ENCODE measurements at regions not wholly inside any gene's neighbourhood (a gene's known extent, or its start where the extent isn't known, plus 50 kb on each side); places are given as distances from the start of the nearest gene placed in this dataset.
A peak's percentile ranks its signal among the peaks of the same experiment; 100 is the strongest.

DNA sequence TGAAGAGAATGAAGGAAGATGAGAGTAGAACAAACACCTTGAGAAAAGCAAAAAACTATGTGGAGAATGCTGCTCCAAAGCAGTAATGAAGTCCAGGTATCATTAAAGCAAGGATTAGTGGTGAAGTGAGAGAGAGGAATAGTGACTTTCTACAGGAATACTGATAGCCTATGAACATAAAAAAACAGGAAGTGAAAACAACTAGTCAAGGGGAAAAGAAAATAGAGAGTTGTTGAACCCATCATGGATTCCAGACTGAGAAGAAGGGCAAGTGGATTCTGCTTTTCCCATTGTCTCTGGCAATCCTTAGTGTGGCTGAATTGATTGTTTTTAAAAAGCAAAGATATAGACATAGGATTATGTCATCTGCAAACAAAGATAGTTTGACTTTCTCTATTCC, 119.9 kb upstream of the LHX8 start:
- no peaks in the 10 kb centered on the region for H3K4me1 ChIP-seq (ENCODE audit: insufficient read depth, insufficient read length)
- H3K4me3 ChIP-seq (ENCODE audit: insufficient read length, low read depth), result no peak overlapping the region
- no peak for DNase-seq (ENCODE audit: low read depth, low spot score)
- no peaks in the 10 kb centered on the region for H3K9me3 ChIP-seq (ENCODE audit: insufficient read depth, low read length)
- H3K9ac ChIP-seq (ENCODE audit: insufficient read length, low read depth), result no peak overlapping the region
- TF ChIP-seq YY1 (IDR thresholded peaks at IDR 0.05; ENCODE audit: insufficient read depth, insufficient read length) (no peak), ZNF274 (IDR thresholded peaks at IDR 0.05; ENCODE audit: low read depth, low read length) (no peak), SUZ12 (IDR thresholded peaks at IDR 0.05; ENCODE audit: extremely low read depth, insufficient read depth, insufficient read length) (no peak)
- no peaks in the 10 kb centered on the region for H3K27me3 ChIP-seq (ENCODE audit: insufficient read depth, insufficient read length)
- no peaks in the 10 kb centered on the region for H3K36me3 ChIP-seq (ENCODE audit: insufficient read depth, insufficient read length, low read length)

DNA sequence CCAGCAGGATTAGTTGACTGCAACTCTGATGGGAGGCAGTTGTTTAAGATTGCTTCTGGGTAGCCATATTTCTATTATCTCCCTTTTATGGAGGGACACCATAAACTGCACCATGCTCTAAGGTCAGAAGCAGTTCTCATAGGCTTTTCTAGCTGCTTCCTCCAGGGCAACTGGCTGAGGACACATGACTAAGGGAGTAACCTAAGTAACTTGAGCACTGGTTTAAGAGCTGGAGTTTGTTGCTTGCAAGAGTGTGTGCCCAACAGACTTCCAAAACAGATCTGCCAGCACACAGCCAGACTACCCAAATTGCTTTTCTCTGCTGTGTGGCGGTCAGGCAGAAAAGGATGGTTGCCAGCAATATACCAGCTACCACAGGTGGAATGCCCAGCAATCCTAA, 111.2 kb upstream of the LHX8 start:
- Histone ChIP-seq H3K27me3 (ENCODE audit: insufficient read depth, insufficient read length) (no peaks in the 10 kb centered on the region), H3K9ac (ENCODE audit: insufficient read length, low read depth) (no peak overlapping the region), H3K4me1 (ENCODE audit: insufficient read depth, insufficient read length) (no peaks in the 10 kb centered on the region), H3K36me3 (ENCODE audit: insufficient read depth, insufficient read length, low read length) (no peaks in the 10 kb centered on the region), H3K4me3 (ENCODE audit: insufficient read length, low read depth) (no peak overlapping the region), H3K9me3 (ENCODE audit: insufficient read depth, low read length) (peaks cover 10% of the 10 kb centered on the region)
- DNase-seq (ENCODE audit: low read depth, low spot score), result no peak
- TF ChIP-seq SUZ12 (IDR thresholded peaks at IDR 0.05; ENCODE audit: extremely low read depth, insufficient read depth, insufficient read length), result no peak
- no peak for TF ChIP-seq YY1 (IDR thresholded peaks at IDR 0.05; ENCODE audit: insufficient read depth, insufficient read length)
- TF ChIP-seq ZNF274 (IDR thresholded peaks at IDR 0.05; ENCODE audit: low read depth, low read length), result no peak

DNA sequence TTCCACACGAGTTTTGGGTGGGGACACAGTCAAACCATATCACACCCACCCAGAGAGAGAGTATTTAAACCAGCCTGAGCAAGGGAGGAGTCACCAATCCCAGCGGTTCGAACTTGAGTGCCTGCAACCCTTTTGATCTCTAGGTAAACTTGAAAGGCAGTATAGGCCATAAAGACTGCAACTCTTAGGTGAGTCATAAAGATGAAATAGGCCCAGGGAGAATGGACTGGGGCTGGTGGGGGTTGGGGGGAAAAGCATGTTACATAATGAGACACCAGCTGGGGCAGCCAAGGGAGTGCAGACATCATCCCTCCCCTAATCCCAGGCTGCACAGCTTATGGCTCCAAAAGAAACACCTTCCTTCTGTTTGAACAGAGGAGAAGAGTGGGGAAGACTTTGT, 99.8 kb upstream of the LHX8 start:
- no peaks in the 10 kb centered on the region for H3K36me3 ChIP-seq (ENCODE audit: insufficient read depth, insufficient read length, low read length)
- no peak overlapping the region for H3K9ac ChIP-seq (ENCODE audit: insufficient read length, low read depth)
- no peaks in the 10 kb centered on the region; the same call in 1 of the 2 replicates for H3K9me3 ChIP-seq (ENCODE audit: insufficient read depth, low read length)
- no peaks in the 10 kb centered on the region for H3K4me1 ChIP-seq (ENCODE audit: insufficient read depth, insufficient read length)
- TF ChIP-seq ZNF274 (IDR thresholded peaks at IDR 0.05; ENCODE audit: low read depth, low read length) (no peak), SUZ12 (IDR thresholded peaks at IDR 0.05; ENCODE audit: extremely low read depth, insufficient read depth, insufficient read length) (no peak), YY1 (IDR thresholded peaks at IDR 0.05; ENCODE audit: insufficient read depth, insufficient read length) (no peak)
- no peaks in the 10 kb centered on the region for H3K27me3 ChIP-seq (ENCODE audit: insufficient read depth, insufficient read length)
- no peak for DNase-seq (ENCODE audit: low read depth, low spot score)
- no peak overlapping the region for H3K4me3 ChIP-seq (ENCODE audit: insufficient read length, low read depth)

DNA sequence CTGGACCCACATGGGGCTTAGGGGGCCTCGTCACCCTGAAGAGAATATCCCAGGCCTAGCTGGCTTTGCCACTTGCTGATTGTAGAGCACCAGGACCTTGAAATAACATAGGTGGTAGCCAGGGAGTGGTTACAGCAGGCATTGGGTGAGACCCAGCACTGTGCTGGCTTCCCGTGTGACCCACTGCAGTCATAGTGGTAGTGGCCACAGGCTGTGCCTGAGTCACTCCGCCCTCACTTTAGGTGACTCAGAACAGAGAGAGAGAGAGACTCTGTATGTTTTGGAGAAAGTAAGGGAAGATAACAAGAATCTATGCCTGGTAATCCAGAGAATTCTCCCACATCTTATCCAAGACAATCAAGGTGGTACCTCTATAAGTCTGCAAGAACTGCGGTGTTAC, 98.7 kb upstream of the LHX8 start:
- Histone ChIP-seq H3K9ac (ENCODE audit: insufficient read length, low read depth) (no peak overlapping the region), H3K4me3 (ENCODE audit: insufficient read length, low read depth) (no peak overlapping the region), H3K36me3 (ENCODE audit: insufficient read depth, insufficient read length, low read length) (no peaks in the 10 kb centered on the region), H3K27me3 (ENCODE audit: insufficient read depth, insufficient read length) (no peaks in the 10 kb centered on the region), H3K4me1 (ENCODE audit: insufficient read depth, insufficient read length) (no peaks in the 10 kb centered on the region), H3K9me3 (ENCODE audit: insufficient read depth, low read length) (peaks cover 8% of the 10 kb centered on the region; the same call in 1 of the 2 replicates)
- TF ChIP-seq YY1 (IDR thresholded peaks at IDR 0.05; ENCODE audit: insufficient read depth, insufficient read length) (no peak), SUZ12 (IDR thresholded peaks at IDR 0.05; ENCODE audit: extremely low read depth, insufficient read depth, insufficient read length) (no peak), ZNF274 (IDR thresholded peaks at IDR 0.05; ENCODE audit: low read depth, low read length) (no peak)
- DNase-seq (ENCODE audit: low read depth, low spot score), result no peak

DNA sequence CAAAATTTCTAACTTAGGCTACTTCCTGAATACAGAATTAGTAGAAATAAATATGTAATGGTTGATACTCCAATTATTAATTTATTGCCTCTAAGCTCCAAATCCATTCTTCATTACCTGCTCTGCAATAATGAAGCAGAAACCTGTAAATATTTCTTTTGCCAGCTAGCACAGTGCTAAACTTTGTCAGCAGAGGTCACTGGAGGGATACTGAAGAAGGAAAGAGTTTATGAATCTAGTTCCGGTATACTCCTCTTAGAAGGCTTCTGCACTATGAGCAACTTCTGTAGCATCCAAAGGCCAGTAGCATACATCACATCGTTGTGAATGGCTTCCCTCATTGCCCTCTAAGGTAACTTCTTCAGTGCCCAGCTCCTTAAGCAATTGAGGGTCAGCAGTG, 81.0 kb upstream of the LHX8 start:
- no peaks in the 10 kb centered on the region for H3K4me1 ChIP-seq (ENCODE audit: insufficient read depth, insufficient read length)
- H3K9ac ChIP-seq (ENCODE audit: insufficient read length, low read depth), result no peak overlapping the region
- TF ChIP-seq SUZ12 (IDR thresholded peaks at IDR 0.05; ENCODE audit: extremely low read depth, insufficient read depth, insufficient read length), result no peak
- no peak for TF ChIP-seq ZNF274 (IDR thresholded peaks at IDR 0.05; ENCODE audit: low read depth, low read length)
- no peak for TF ChIP-seq YY1 (IDR thresholded peaks at IDR 0.05; ENCODE audit: insufficient read depth, insufficient read length)
- H3K27me3 ChIP-seq (ENCODE audit: insufficient read depth, insufficient read length), result no peaks in the 10 kb centered on the region
- no peaks in the 10 kb centered on the region for H3K36me3 ChIP-seq (ENCODE audit: insufficient read depth, insufficient read length, low read length)
- H3K9me3 ChIP-seq (ENCODE audit: insufficient read depth, low read length), result no peaks in the 10 kb centered on the region
- H3K4me3 ChIP-seq (ENCODE audit: insufficient read length, low read depth), result no peak overlapping the region
- peak; percentile 32 for DNase-seq (ENCODE audit: low read depth, low spot score)

DNA sequence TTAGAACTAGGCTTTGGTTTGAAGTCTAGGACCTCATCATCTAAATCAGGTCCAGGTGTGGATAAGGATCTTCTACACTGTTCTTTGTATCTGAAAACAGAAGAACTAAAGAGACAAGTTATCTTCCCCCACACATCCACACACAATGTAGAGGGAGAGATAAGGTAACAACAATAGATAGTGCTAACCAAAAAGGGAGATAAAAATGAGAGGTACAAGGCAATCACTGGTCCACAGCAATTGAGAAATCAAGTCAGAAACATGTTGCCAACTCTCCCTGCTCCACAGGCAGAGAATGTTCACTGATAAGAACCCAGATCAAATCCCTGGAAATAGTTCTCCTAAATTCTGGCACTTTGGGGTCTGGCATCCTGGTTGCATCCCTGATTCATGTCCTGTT, 75.8 kb upstream of the LHX8 start:
- Histone ChIP-seq H3K4me1 (ENCODE audit: insufficient read depth, insufficient read length) (no peaks in the 10 kb centered on the region), H3K27me3 (ENCODE audit: insufficient read depth, insufficient read length) (no peaks in the 10 kb centered on the region), H3K4me3 (ENCODE audit: insufficient read length, low read depth) (no peak overlapping the region), H3K36me3 (ENCODE audit: insufficient read depth, insufficient read length, low read length) (no peaks in the 10 kb centered on the region), H3K9me3 (ENCODE audit: insufficient read depth, low read length) (no peaks in the 10 kb centered on the region), H3K9ac (ENCODE audit: insufficient read length, low read depth) (no peak overlapping the region)
- TF ChIP-seq SUZ12 (IDR thresholded peaks at IDR 0.05; ENCODE audit: extremely low read depth, insufficient read depth, insufficient read length) (no peak), YY1 (IDR thresholded peaks at IDR 0.05; ENCODE audit: insufficient read depth, insufficient read length) (no peak), ZNF274 (IDR thresholded peaks at IDR 0.05; ENCODE audit: low read depth, low read length) (no peak)
- no peak for DNase-seq (ENCODE audit: low read depth, low spot score)

DNA sequence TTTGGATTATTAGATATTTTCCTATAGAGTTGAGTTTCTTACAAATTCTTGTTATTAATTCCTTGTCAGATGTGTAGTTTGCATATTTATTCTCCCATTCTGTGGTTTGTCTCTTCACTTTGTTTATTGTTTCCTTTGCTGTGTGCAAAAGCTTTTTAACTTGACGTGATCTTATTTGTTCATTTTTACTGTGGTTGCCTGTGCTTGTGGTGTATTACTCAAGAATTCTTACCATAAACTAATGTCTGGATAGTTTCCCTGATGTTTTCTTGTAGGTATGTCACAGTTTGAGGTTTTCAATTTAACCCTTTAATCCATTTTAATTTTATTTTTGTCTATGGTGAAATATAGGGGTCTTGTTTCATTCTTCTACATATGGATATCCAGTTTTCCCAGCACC, 72.1 kb upstream of the LHX8 start:
- no peak for TF ChIP-seq ZNF274 (IDR thresholded peaks at IDR 0.05; ENCODE audit: low read depth, low read length)
- no peak for TF ChIP-seq YY1 (IDR thresholded peaks at IDR 0.05; ENCODE audit: insufficient read depth, insufficient read length)
- TF ChIP-seq SUZ12 (IDR thresholded peaks at IDR 0.05; ENCODE audit: extremely low read depth, insufficient read depth, insufficient read length), result no peak
- DNase-seq (ENCODE audit: low read depth, low spot score), result no peak
- H3K36me3 ChIP-seq (ENCODE audit: insufficient read depth, insufficient read length, low read length), result no peaks in the 10 kb centered on the region
- H3K4me3 ChIP-seq (ENCODE audit: insufficient read length, low read depth), result no peak overlapping the region
- H3K4me1 ChIP-seq (ENCODE audit: insufficient read depth, insufficient read length), result no peaks in the 10 kb centered on the region
- no peak overlapping the region for H3K9ac ChIP-seq (ENCODE audit: insufficient read length, low read depth)
- H3K9me3 ChIP-seq (ENCODE audit: insufficient read depth, low read length), result no peaks in the 10 kb centered on the region
- no peaks in the 10 kb centered on the region for H3K27me3 ChIP-seq (ENCODE audit: insufficient read depth, insufficient read length)

DNA sequence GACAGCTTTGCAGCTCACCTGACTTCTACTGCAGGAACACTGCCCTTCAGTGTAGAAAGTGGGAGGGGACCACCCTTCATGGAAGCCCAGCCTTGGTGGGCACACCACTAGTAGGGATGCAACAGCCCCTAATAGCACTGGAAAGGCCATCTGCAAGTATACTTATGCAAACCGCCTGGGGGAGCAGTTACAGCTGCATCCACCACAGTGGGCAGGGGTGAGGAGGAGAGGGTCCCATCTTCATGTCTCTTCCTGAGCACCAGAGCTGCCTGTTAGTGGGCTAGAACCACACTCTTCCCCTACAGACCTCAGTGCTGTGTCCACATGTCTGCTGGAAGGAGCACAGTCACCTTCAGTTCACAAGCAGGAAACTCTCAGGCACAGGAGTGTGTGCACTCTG, 66.2 kb upstream of the LHX8 start:
- TF ChIP-seq ZNF274 (IDR thresholded peaks at IDR 0.05; ENCODE audit: low read depth, low read length), result no peak
- TF ChIP-seq YY1 (IDR thresholded peaks at IDR 0.05; ENCODE audit: insufficient read depth, insufficient read length), result no peak
- no peak for TF ChIP-seq SUZ12 (IDR thresholded peaks at IDR 0.05; ENCODE audit: extremely low read depth, insufficient read depth, insufficient read length)
- H3K36me3 ChIP-seq (ENCODE audit: insufficient read depth, insufficient read length, low read length), result no peaks in the 10 kb centered on the region
- H3K9ac ChIP-seq (ENCODE audit: insufficient read length, low read depth), result no peak overlapping the region
- H3K27me3 ChIP-seq (ENCODE audit: insufficient read depth, insufficient read length), result no peaks in the 10 kb centered on the region
- DNase-seq (ENCODE audit: low read depth, low spot score), result no peak
- peaks cover 2% of the 10 kb centered on the region for H3K4me1 ChIP-seq (ENCODE audit: insufficient read depth, insufficient read length)
- H3K4me3 ChIP-seq (ENCODE audit: insufficient read length, low read depth), result no peak overlapping the region
- no peaks in the 10 kb centered on the region for H3K9me3 ChIP-seq (ENCODE audit: insufficient read depth, low read length)
